ENCODE measurements at regions not wholly inside any gene's neighbourhood (a gene's known extent, or its start where the extent isn't known, plus 50 kb on each side); places are given as distances from the start of the nearest gene placed in this dataset.

- no peak for DNase-seq (ENCODE audit: low read depth)
- H3K4me3 ChIP-seq (ENCODE audit: low read depth, low read length) = no peak overlapping the region
- in situ Hi-C loops (cut with HindIII; ENCODE audit: low sequenced_read_pairs) = no loop called here
- no peak for TF ChIP-seq CTCF (IDR thresholded peaks at IDR 0.05; ENCODE audit: low read depth, low read length, missing control alignments)
Measured at GRCh38 chr16:77594057-77594456, 128.3 kb upstream of the NUDT7 start.

DNA sequence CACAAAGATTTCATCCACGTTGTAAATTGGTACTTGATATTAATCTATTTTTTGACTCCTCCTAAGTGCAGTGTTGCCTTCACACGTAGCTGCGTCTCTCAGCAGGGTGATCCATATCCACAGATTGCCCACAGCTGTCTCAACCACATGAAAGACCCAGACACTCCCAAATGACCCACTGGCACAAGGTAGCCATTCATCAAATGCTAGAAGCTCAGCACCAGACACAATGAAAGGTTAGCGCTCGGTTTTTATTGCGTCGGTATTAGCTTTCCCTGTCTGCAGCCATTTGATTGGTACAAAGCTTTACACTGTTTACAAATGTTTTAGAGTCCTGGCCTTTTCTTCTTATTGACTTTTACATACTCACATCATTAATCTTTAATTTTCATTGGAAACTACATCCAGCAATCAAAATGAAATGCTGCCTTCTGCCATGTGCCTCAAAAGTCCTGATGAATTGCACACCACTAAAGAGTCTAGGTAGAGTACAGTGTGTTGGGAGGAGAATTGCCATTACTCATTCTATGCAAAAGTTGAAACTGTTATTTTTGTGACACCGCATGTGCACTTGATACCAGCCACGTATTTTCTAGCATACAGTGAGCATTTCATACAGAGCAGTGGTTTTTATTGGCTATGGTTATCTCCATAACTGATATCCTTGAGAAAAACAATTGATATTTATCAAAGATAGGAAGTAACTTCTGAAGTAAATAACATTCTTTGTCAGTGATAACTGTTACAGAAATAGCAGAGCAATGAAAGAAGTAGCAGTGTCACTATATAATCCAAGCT, 127.3 kb upstream of the NUDT7 start:
- in situ Hi-C loops (cut with HindIII; ENCODE audit: low sequenced_read_pairs) = no loop called here
- DNase-seq (ENCODE audit: low read depth) = no peak
- no peak overlapping the region for H3K4me3 ChIP-seq (ENCODE audit: low read depth, low read length)
- TF ChIP-seq CTCF (IDR thresholded peaks at IDR 0.05; ENCODE audit: low read depth, low read length, missing control alignments) = no peak

- in situ Hi-C loops (cut with HindIII; ENCODE audit: low sequenced_read_pairs) = no loop called here
- no peak for DNase-seq (ENCODE audit: low read depth)
Measured at GRCh38 chr16:77596261-77596660, 126.1 kb upstream of the NUDT7 start.

DNA sequence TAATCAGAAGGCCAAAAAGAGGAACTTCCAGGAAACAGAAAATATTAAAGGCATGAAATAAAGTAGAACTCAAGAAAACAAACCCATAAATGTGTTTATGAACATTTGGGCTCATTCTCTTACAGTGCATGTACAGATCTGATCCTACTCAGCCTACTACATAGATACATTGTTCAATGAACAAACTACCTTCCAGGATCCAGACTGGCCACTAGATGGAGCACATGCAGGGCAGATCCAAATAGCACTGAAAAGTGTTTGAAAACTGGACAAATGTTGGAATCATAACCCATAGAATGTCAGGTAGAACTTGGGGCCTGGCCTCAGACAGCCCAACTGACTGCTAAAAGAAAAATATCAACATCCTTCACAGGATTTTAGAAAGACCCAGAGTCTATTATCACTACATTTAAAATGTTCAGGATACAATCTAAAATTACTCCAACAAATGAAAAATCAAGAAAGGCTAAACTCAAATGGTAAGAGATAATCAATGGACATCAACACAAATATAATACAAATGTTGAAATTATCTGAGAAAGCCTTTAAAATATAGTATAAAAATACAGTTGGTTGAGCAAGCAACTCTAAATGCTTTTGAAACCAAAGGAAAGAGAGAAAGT, 122.4 kb upstream of the NUDT7 start:
- DNase-seq (ENCODE audit: low read depth) = no peak
- in situ Hi-C loops (cut with HindIII; ENCODE audit: low sequenced_read_pairs) = no loop called here
- TF ChIP-seq CTCF (IDR thresholded peaks at IDR 0.05; ENCODE audit: low read depth, low read length, missing control alignments) = peak; percentile 96
- no peak overlapping the region for H3K4me3 ChIP-seq (ENCODE audit: low read depth, low read length)

More at GRCh38 chr16:77596261-77596660, 126.1 kb upstream of the NUDT7 start:
- no peak for TF ChIP-seq CTCF (IDR thresholded peaks at IDR 0.05; ENCODE audit: low read depth, low read length, missing control alignments)
- no peak overlapping the region for H3K4me3 ChIP-seq (ENCODE audit: low read depth, low read length)

- TF ChIP-seq CTCF (IDR thresholded peaks at IDR 0.05; ENCODE audit: low read depth, low read length, missing control alignments) = no peak
- in situ Hi-C loops (cut with HindIII; ENCODE audit: low sequenced_read_pairs) = no loop called here
Measured at GRCh38 chr16:77600555-77600954, 121.8 kb upstream of the NUDT7 start.

GRCh38 chr16:77603656-77604055, 118.7 kb upstream of the NUDT7 start:
- TF ChIP-seq CTCF (IDR thresholded peaks at IDR 0.05; ENCODE audit: low read depth, low read length, missing control alignments) = no peak
- DNase-seq (ENCODE audit: low read depth) = no peak
- no peak overlapping the region for H3K4me3 ChIP-seq (ENCODE audit: low read depth, low read length)
- in situ Hi-C loops (cut with HindIII; ENCODE audit: low sequenced_read_pairs) = no loop called here

More at GRCh38 chr16:77600555-77600954, 121.8 kb upstream of the NUDT7 start:
- DNase-seq (ENCODE audit: low read depth) = no peak
- no peak overlapping the region for H3K4me3 ChIP-seq (ENCODE audit: low read depth, low read length)

Measured in astrocyte of the cerebellum (primary cell).